Smooth muscle cell (in vitro differentiated cells): ENCODE measurements at regions not wholly inside any gene's neighbourhood (a gene's known extent, or its start where the extent isn't known, plus 50 kb on each side); places are given as distances from the start of the nearest gene placed in this dataset.

Source experiments
- DNase-seq: peaks from one replicate; lab custom pipeline; 2025; ENCODE audit not compliant: unreplicated experiment; lab: John Stamatoyannopoulos, UW
- H2AFZ ChIP-seq: fragments of 200-600 bp; sonication (generic); 2 replicates; pipeline ENCODE4 v1.6.0; 2016; ENCODE audit warnings: antibody characterized with exemption, low read depth, mild to moderate bottlenecking
- H3F3A ChIP-seq: fragments of 200-600 bp; sonication (generic); 2 replicates; pipeline ENCODE4 v1.6.0; 2017; ENCODE audit warnings: antibody characterized with exemption, low read depth
- H3K27ac ChIP-seq: fragments of 200-600 bp; sonication (generic); 2 replicates; pipeline ENCODE4 v1.5.1; 2016; ENCODE audit warnings: low read depth, mild to moderate bottlenecking
- H3K27me3 ChIP-seq: fragments of 200-600 bp; sonication (generic); 2 replicates; pipeline ENCODE4 v1.6.1; 2016; ENCODE audit warnings: low read depth, mild to moderate bottlenecking
- H3K36me3 ChIP-seq: fragments of 200-600 bp; sonication (generic); 2 replicates; pipeline ENCODE4 v1.5.1; 2016; ENCODE audit warnings: low read depth
- H3K4me1 ChIP-seq: fragments of 200-600 bp; sonication (generic); 2 replicates; pipeline ENCODE4 v1.5.1; 2016; ENCODE audit warnings: low read depth
- H3K4me2 ChIP-seq: fragments of 200-600 bp; sonication (generic); 2 replicates; pipeline ENCODE4 v1.6.0; 2016; ENCODE audit warnings: mild to moderate bottlenecking
- H3K4me3 ChIP-seq: fragments of 200-600 bp; sonication (generic); 2 replicates; pipeline ENCODE4 v1.5.1; 2016; ENCODE audit warnings: mild to moderate bottlenecking
- H3K79me2 ChIP-seq: fragments of 200-600 bp; sonication (generic); 2 replicates; pipeline ENCODE4 v1.6.0; 2016; ENCODE audit warnings: low read depth, mild to moderate bottlenecking
- H3K9ac ChIP-seq: fragments of 200-600 bp; sonication (generic); 2 replicates; pipeline ENCODE4 v1.6.0; 2016; ENCODE audit warnings: low read depth
- H3K9me3 ChIP-seq: fragments of 200-600 bp; sonication (generic); replicated peaks from 2 replicates; pipeline ENCODE4 v1.5.1; 2016; ENCODE audit warnings: low read depth
- H4K20me1 ChIP-seq: fragments of 200-600 bp; sonication (generic); 2 replicates; pipeline ENCODE4 v1.6.0; 2016; ENCODE audit warnings: low read depth
- WGBS: methylation state at CpG from one replicate; pipeline ENCODE4 v1.1.7; 2016; ENCODE audit warnings: low lambda C conversion rate; 5-methylcytosine and 5-hydroxymethylcytosine counted together
- TF ChIP-seq, protein P1 (sequence below): fragments of 200-600 bp; sonication (generic); IDR thresholded peaks from 2 replicates; pipeline ENCODE4 v1.5.1; 2017; ENCODE audit warnings: borderline replicate concordance, mild to moderate bottlenecking, antibody characterized with exemption; ENCODE audit not compliant: insufficient read depth, poor library complexity, severe bottlenecking

DNA sequence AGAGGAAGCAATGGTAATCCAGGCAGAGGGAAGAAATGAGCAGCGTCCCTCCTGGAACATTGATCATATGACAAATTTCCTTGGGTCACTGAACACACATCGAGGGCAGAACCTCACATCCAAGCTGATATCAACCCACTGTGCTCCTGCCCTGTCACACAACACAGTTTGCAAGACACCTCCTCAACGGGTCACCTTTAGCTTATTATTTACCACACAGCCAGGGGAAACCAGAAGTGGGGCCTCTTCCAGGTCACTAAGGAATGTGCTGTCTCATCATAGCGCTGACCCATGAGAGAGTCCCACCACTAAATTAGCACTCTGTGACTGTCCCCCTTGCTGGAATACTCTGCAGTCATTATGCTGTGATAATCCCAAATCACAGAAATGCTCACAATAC, 69.7 kb upstream of the PPP1R3C start:
- TF ChIP-seq, protein P1, sequence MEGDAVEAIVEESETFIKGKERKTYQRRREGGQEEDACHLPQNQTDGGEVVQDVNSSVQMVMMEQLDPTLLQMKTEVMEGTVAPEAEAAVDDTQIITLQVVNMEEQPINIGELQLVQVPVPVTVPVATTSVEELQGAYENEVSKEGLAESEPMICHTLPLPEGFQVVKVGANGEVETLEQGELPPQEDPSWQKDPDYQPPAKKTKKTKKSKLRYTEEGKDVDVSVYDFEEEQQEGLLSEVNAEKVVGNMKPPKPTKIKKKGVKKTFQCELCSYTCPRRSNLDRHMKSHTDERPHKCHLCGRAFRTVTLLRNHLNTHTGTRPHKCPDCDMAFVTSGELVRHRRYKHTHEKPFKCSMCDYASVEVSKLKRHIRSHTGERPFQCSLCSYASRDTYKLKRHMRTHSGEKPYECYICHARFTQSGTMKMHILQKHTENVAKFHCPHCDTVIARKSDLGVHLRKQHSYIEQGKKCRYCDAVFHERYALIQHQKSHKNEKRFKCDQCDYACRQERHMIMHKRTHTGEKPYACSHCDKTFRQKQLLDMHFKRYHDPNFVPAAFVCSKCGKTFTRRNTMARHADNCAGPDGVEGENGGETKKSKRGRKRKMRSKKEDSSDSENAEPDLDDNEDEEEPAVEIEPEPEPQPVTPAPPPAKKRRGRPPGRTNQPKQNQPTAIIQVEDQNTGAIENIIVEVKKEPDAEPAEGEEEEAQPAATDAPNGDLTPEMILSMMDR, result no peak
- no peak for DNase-seq
- H3F3A ChIP-seq, result no peaks in the 10 kb centered on the region
- H3K9me3 ChIP-seq, result no peaks in the 10 kb centered on the region
- no peaks in the 10 kb centered on the region for H4K20me1 ChIP-seq
- no peak overlapping the region for H3K9ac ChIP-seq
- no peak overlapping the region for H3K4me3 ChIP-seq
- H3K79me2 ChIP-seq, result no peaks in the 10 kb centered on the region
- H3K27me3 ChIP-seq, result no peaks in the 10 kb centered on the region
- H3K27ac ChIP-seq, result no peak overlapping the region
- H3K4me1 ChIP-seq, result no peaks in the 10 kb centered on the region
- no peak overlapping the region for H2AFZ ChIP-seq
- H3K4me2 ChIP-seq, result no peak overlapping the region
- H3K36me3 ChIP-seq, result no peaks in the 10 kb centered on the region
- 89% methylated on average over 4 of the region's 4 CpGs for WGBS

DNA sequence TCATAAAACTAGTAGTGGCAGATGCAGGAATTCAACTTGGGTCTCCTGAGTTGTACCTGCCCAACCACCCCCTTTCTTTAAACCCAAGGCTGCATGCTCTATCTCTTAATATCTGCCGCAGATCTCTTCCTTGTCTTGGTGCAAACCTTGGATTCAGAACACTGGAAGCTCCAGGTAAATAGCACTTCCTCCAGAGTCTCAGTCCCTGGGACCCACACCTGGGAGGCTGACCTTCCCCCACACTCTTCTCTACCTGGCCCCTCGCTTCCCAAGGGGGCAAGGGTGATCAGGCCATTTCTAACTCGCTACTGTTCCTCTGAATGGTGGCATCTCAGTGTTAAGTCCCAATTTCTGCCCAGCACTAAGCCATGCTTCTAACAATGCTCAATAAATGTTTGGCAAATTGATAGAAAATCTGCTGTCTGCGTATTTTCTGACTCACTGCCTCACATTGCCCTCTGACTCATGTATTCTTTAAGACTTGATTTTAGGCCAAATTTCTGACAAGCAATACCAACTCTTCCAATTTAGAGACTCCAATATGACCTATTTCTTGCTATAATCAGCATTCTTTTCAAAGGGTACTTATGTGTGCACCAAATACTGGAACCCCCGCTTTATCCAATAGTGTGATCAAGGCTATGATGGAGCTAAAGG, 68.0 kb upstream of the PPP1R3C start:
- Histone ChIP-seq H3K36me3 (no peaks in the 10 kb centered on the region), H4K20me1 (no peaks in the 10 kb centered on the region), H3K79me2 (no peaks in the 10 kb centered on the region), H3K27me3 (no peaks in the 10 kb centered on the region), H2AFZ (no peak overlapping the region), H3K9ac (no peak overlapping the region), H3F3A (no peaks in the 10 kb centered on the region), H3K4me1 (no peaks in the 10 kb centered on the region), H3K4me3 (no peak overlapping the region), H3K27ac (no peak overlapping the region), H3K9me3 (no peaks in the 10 kb centered on the region), H3K4me2 (no peak overlapping the region)
- 89% methylated on average over 5 of the region's 5 CpGs for WGBS
- DNase-seq, result no peak
- TF ChIP-seq, protein P1, result no peak

DNA sequence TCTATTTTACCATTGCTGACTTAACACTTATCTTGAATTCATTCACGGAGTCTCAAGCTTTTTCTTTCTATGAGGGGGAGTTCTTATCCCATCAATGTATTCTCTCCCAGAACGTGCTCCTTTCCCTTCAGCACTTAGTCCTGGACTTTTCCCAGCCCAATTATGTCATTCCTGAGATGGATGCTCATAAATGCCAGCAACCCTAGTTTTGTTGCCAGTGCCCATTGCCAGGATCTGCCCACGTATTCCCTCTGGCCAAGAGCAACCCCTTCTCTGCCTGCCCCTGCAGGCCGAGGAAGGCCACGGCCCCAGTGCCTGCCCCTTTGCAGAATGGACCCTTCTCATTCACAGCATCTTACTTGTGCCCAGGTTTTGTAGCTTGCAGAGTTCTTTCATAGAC, 67.4 kb upstream of the PPP1R3C start:
- no peak for DNase-seq
- Histone ChIP-seq H3K4me3 (no peak overlapping the region), H3K9me3 (no peaks in the 10 kb centered on the region), H3K27me3 (no peaks in the 10 kb centered on the region), H3K79me2 (no peaks in the 10 kb centered on the region), H3F3A (no peaks in the 10 kb centered on the region), H3K9ac (no peak overlapping the region), H3K36me3 (no peaks in the 10 kb centered on the region), H2AFZ (no peak overlapping the region), H4K20me1 (no peaks in the 10 kb centered on the region), H3K27ac (no peak overlapping the region), H3K4me2 (no peak overlapping the region), H3K4me1 (no peaks in the 10 kb centered on the region)
- TF ChIP-seq, protein P1, result no peak
- WGBS, result 87% methylated on average over 5 of the region's 5 CpGs

DNA sequence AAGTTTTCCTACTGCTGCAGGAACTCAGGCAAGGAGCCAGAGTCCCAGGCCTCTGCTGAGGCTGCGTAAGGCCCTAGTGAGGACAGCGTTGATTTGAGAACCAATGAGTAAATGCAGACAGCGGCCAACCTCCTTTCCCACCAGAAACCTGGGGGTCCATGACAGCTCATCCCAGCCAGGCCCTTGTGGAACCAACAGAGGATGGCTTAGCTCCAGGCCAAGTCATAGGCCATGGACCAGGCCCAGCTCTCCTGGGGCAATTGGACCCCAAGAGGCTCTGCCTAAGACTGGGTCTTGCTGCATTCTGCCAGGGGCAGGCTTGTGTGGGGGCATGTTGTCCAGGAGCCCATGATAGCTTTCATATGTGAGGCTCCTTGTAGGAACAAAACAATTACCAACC, 65.4 kb upstream of the PPP1R3C start:
- H3K9me3 ChIP-seq, result no peaks in the 10 kb centered on the region
- no peaks in the 10 kb centered on the region for H3K4me1 ChIP-seq
- TF ChIP-seq, protein P1, result no peak

More for the DNA sequence above, 65.4 kb upstream of the PPP1R3C start:
- H3F3A ChIP-seq, result no peaks in the 10 kb centered on the region
- H4K20me1 ChIP-seq, result no peaks in the 10 kb centered on the region
- H3K79me2 ChIP-seq, result no peaks in the 10 kb centered on the region
- no peak for DNase-seq
- H3K4me3 ChIP-seq, result no peak overlapping the region
- H3K27ac ChIP-seq, result no peak overlapping the region
- H3K27me3 ChIP-seq, result no peaks in the 10 kb centered on the region
- 96% methylated on average over 3 of the region's 3 CpGs for WGBS
- no peak overlapping the region for H3K4me2 ChIP-seq
- no peak overlapping the region for H2AFZ ChIP-seq
- no peak overlapping the region for H3K9ac ChIP-seq
- no peaks in the 10 kb centered on the region for H3K36me3 ChIP-seq
